HG03469 (cell line): ENCODE measurements at regions not wholly inside any gene's neighbourhood (a gene's known extent, or its start where the extent isn't known, plus 50 kb on each side); places are given as distances from the start of the nearest gene placed in this dataset.
"Not testable (repeated sequence)": the region's sequence is repeated elsewhere in the genome, so short reads cannot be mapped to it uniquely, and the experiment has no call there.

Source experiments
- ATAC-seq: cut with Tn5 transposase; IDR thresholded peaks from one replicate; pipeline ENCODE4 v1.9.1; 2021; ENCODE audit warnings: mild to moderate bottlenecking, moderate library complexity, moderate number of reproducible peaks; ENCODE audit not compliant: unreplicated experiment

GRCh38 chr6:82419132-82419581 is 55.5 kb downstream of the TPBG start:
- peak; percentile 72 for ATAC-seq

GRCh38 chr6:82419859-82420258 is 56.2 kb downstream of the TPBG start:
- ATAC-seq, result no peak

GRCh38 chr6:82430611-82431010 is 67.0 kb downstream of the TPBG start:
- no peak for ATAC-seq

- ATAC-seq, result no peak
Observed at GRCh38 chr6:82436740-82437139, 73.1 kb downstream of the TPBG start.

GRCh38 chr6:82437701-82438100 is 74.1 kb downstream of the TPBG start:
- ATAC-seq, result no peak

- no peak for ATAC-seq
Observed at GRCh38 chr6:82441047-82441855, 77.6 kb downstream of the TPBG start.

GRCh38 chr6:82442061-82442719 is 78.6 kb downstream of the TPBG start:
- ATAC-seq, result no peak

GRCh38 chr6:82458147-82458546 is 94.5 kb downstream of the TPBG start:
- no peak for ATAC-seq

- ATAC-seq, result no peak
Observed at GRCh38 chr6:82458705-82459104, 95.1 kb downstream of the TPBG start.

- no peak for ATAC-seq
Observed at GRCh38 chr6:82461536-82461935, 97.9 kb downstream of the TPBG start.

- no peak for ATAC-seq
Observed at GRCh38 chr6:82467338-82467737, 103.7 kb downstream of the TPBG start.

- not testable (repeated sequence) for ATAC-seq
Observed at GRCh38 chr6:82470123-82470522, 106.5 kb downstream of the TPBG start.

- not testable (repeated sequence) for ATAC-seq
Observed at GRCh38 chr6:82475106-82475505, 111.5 kb downstream of the TPBG start.

GRCh38 chr6:82484001-82484400 is 120.4 kb downstream of the TPBG start:
- ATAC-seq, result no peak

GRCh38 chr6:82484737-82485626 is 121.4 kb downstream of the TPBG start:
- no peak for ATAC-seq

- no peak for ATAC-seq
Observed at GRCh38 chr6:82487895-82488294, 124.3 kb downstream of the TPBG start.

- no peak for ATAC-seq
Observed at GRCh38 chr6:82488403-82488802, 124.8 kb downstream of the TPBG start.

GRCh38 chr6:82492134-82492533 is 128.5 kb downstream of the TPBG start:
- no peak for ATAC-seq

GRCh38 chr6:82493467-82493866 is 129.8 kb downstream of the TPBG start:
- no peak for ATAC-seq

- no peak for ATAC-seq
Observed at GRCh38 chr6:82494367-82494766, 130.8 kb downstream of the TPBG start.

GRCh38 chr6:82501901-82502300 is 138.3 kb downstream of the TPBG start:
- ATAC-seq, result not testable (repeated sequence)
